Panc1 (cell line): ENCODE measurements at regions not wholly inside any gene's neighbourhood (a gene's known extent, or its start where the extent isn't known, plus 50 kb on each side); places are given as distances from the start of the nearest gene placed in this dataset.

Experiments
- ATAC-seq: fragments of 200-7000 bp; cut with Tn5 transposase; 2 replicates; pipeline ENCODE4 v1.9.1; 2020; ENCODE audit warnings: mild to moderate bottlenecking, moderate library complexity
- BruUV-seq: library from RNA; stranded (reverse); fragments of 400-500 nt; replicated peaks from 2 replicates; lab custom pipeline; 2021; lab: Mats Ljungman, UMichigan
- CTCF ChIA-PET: fragments of 300-600 bp; sonication (Branson Sonifier 250); formaldehyde crosslinking; loops from one replicate; lab custom pipeline; 2022; ENCODE audit warnings: antibody characterized with exemption; lab: Charles Lee
- POLR2A ChIA-PET: fragments of 300-600 bp; sonication (Branson Sonifier 250); formaldehyde crosslinking; loops from one replicate; lab custom pipeline; 2022; ENCODE audit warnings: antibody characterized with exemption; lab: Charles Lee
- DNase-seq: peaks from one replicate; pipeline ENCODE4 v3.0.0-alpha.2; 2010; ENCODE audit warnings: low read depth, low spot score
- H3K27ac ChIP-seq: 2 replicates; pipeline ENCODE4 v1.5.1; 2011; ENCODE audit warnings: mild to moderate bottlenecking, low read length, inconsistent platforms
- H3K27me3 ChIP-seq: fragments of 200-500 bp; sonication (Bioruptor generic); 2 replicates; pipeline ENCODE4 v1.6.0; 2014; ENCODE audit warnings: low read length, inconsistent platforms; ENCODE audit not compliant: control insufficient read depth, insufficient read depth
- H3K36me3 ChIP-seq: fragments of 200-500 bp; sonication (Bioruptor generic); 2 replicates; pipeline ENCODE4 v1.5.1; 2014; ENCODE audit warnings: inconsistent platforms, mild to moderate bottlenecking, low read length, moderate library complexity; ENCODE audit not compliant: control insufficient read depth, insufficient read depth
- H3K4me1 ChIP-seq: 2 replicates; pipeline ENCODE4 v1.5.1; 2011; ENCODE audit warnings: inconsistent platforms, mild to moderate bottlenecking, low read length, moderate library complexity; ENCODE audit not compliant: control insufficient read depth, insufficient read depth
- H3K4me3 ChIP-seq, 2 experiments: 2 replicates each; pipeline ENCODE4 v1.5.1; 2011 to 2012; ENCODE audit warnings: low read depth in 2 of 2, low read length in 2 of 2, mild to moderate bottlenecking in 2 of 2, inconsistent platforms in 1 of 2, moderate library complexity in 1 of 2
- H3K9me3 ChIP-seq: fragments of 200-500 bp; sonication (Bioruptor generic); 2 replicates; pipeline ENCODE4 v1.5.1; 2014; ENCODE audit warnings: low read depth, mild to moderate bottlenecking, inconsistent platforms, low read length, moderate library complexity; ENCODE audit not compliant: control insufficient read depth, insufficient read depth
- CTCF ChIP-seq: fragments of 450-650 bp; IDR thresholded peaks from 2 replicates; pipeline ENCODE4 v1.5.1; 2017; ENCODE audit warnings: mild to moderate bottlenecking
- POLR2AphosphoS5 ChIP-seq: IDR thresholded peaks from 2 replicates; pipeline ENCODE4 v1.6.1; 2012; ENCODE audit warnings: mild to moderate bottlenecking, low read depth, low read length, moderate library complexity
- SIN3A ChIP-seq: IDR thresholded peaks from 2 replicates; pipeline ENCODE4 v1.6.1; 2012; ENCODE audit warnings: low read depth, mild to moderate bottlenecking, low read length, moderate library complexity, borderline replicate concordance; ENCODE audit not compliant: insufficient read depth
- TCF7L2 ChIP-seq: IDR thresholded peaks from 2 replicates; pipeline ENCODE4 v1.6.1; 2011; ENCODE audit warnings: mild to moderate bottlenecking, low read depth, low read length, inconsistent platforms
- in situ Hi-C: cut with HindIII; loops from 2 replicates; pipeline ENCODE4 v1.10.0; 2016; ENCODE audit warnings: low sequenced_read_pairs, low pct_unique_long_range_greater_than_20kb
- intact Hi-C: fragments of 100-400 bp; cut with micrococcal nuclease; formaldehyde crosslinking; loops from one replicate; pipeline ENCODE4 v1.10.0; 2022; ENCODE audit not compliant: unreplicated experiment
- TF ChIP-seq, protein P1 (sequence below), 2 experiments: IDR thresholded peaks; 2 replicates each; pipeline ENCODE4 v1.6.1; 2011 to 2012; ENCODE audit warnings: low read depth in 2 of 2, control low read depth in 1 of 2, low read length in 1 of 2, mild to moderate bottlenecking in 1 of 2, moderate library complexity in 1 of 2; ENCODE audit not compliant: insufficient read depth in 1 of 2

DNA sequence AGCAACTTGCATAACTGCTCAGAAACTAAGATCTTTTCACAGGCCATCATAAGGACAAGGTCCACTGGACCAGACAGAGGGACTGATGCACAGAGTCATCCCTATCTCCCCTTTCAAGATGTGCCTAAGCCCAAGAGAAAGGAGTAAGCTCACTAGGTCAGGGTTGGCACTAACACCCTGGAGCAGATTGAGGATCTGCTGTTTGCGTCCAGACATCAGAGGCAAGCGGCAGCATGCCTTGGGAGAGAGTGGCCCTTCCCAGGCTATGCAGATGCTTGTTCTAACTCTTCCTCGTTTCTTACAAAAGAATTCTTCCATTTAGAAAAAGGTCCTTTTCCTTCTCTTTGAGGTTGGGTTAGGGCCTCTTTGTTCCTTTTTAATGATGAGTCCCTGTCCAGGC is 187.2 kb downstream of the KCNA5 start:
- no TSS peak for BruUV-seq
- ChIA-PET POLR2A (no interaction called here), CTCF (no interaction called here)
- DNase-seq (no peak), ATAC-seq (no peak)
- H3K36me3 ChIP-seq, result no peaks in the 10 kb centered on the region
- no peaks in the 10 kb centered on the region for H3K4me1 ChIP-seq
- intact Hi-C loops, result no loop called here
- TF ChIP-seq SIN3A, result no peak
- TF ChIP-seq, protein P1, sequence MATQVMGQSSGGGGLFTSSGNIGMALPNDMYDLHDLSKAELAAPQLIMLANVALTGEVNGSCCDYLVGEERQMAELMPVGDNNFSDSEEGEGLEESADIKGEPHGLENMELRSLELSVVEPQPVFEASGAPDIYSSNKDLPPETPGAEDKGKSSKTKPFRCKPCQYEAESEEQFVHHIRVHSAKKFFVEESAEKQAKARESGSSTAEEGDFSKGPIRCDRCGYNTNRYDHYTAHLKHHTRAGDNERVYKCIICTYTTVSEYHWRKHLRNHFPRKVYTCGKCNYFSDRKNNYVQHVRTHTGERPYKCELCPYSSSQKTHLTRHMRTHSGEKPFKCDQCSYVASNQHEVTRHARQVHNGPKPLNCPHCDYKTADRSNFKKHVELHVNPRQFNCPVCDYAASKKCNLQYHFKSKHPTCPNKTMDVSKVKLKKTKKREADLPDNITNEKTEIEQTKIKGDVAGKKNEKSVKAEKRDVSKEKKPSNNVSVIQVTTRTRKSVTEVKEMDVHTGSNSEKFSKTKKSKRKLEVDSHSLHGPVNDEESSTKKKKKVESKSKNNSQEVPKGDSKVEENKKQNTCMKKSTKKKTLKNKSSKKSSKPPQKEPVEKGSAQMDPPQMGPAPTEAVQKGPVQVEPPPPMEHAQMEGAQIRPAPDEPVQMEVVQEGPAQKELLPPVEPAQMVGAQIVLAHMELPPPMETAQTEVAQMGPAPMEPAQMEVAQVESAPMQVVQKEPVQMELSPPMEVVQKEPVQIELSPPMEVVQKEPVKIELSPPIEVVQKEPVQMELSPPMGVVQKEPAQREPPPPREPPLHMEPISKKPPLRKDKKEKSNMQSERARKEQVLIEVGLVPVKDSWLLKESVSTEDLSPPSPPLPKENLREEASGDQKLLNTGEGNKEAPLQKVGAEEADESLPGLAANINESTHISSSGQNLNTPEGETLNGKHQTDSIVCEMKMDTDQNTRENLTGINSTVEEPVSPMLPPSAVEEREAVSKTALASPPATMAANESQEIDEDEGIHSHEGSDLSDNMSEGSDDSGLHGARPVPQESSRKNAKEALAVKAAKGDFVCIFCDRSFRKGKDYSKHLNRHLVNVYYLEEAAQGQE (IDR thresholded peaks at IDR 0.05; ENCODE audit: insufficient read depth in 1 of 2, low read depth in 2 of 2, low read length in 1 of 2), result no peak
- no peak for TF ChIP-seq TCF7L2
- no peak for TF ChIP-seq CTCF
- no peak for TF ChIP-seq POLR2AphosphoS5
- H3K9me3 ChIP-seq, result no peaks in the 10 kb centered on the region
- no peaks in the 10 kb centered on the region for H3K27me3 ChIP-seq
- H3K27ac ChIP-seq, result no peak overlapping the region
- in situ Hi-C loops, result no loop called here
- no peak overlapping the region for H3K4me3 ChIP-seq

DNA sequence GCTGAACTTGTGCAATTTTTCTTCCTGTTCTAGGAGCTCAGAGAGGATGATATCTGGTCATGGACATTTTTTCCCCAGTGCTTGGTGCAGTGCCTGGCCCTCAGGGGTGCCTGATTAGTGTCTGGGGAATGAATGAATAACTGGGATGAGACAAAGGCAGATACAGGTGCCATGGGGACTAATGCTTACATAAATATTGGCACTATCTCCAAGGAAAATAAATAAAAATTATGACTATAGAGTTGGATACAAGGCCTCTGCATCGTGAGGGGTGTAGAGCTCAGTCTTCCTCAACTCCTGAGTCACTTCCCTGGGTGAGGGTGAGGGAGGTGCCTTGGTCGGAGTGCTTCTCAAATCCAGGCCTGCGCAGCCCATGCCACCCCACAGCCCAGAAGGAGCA is 188.6 kb downstream of the KCNA5 start:
- ChIA-PET CTCF (no interaction called here), POLR2A (no interaction called here)
- Histone ChIP-seq H3K4me3 (no peak overlapping the region), H3K27me3 (no peaks in the 10 kb centered on the region), H3K4me1 (no peaks in the 10 kb centered on the region), H3K9me3 (no peaks in the 10 kb centered on the region), H3K36me3 (no peaks in the 10 kb centered on the region), H3K27ac (no peak overlapping the region)
- intact Hi-C loops, result no loop called here
- ATAC-seq (no peak), DNase-seq (no peak)
- no TSS peak for BruUV-seq
- in situ Hi-C loops, result no loop called here
- TF ChIP-seq CTCF (no peak), POLR2AphosphoS5 (no peak), SIN3A (no peak), TCF7L2 (no peak)
- TF ChIP-seq, protein P1 (IDR thresholded peaks at IDR 0.05; ENCODE audit: insufficient read depth in 1 of 2, low read depth in 2 of 2, low read length in 1 of 2), result no peak
